ENCODE measurements at regions not wholly inside any gene's neighbourhood (a gene's known extent, or its start where the extent isn't known, plus 50 kb on each side); places are given as distances from the start of the nearest gene placed in this dataset.

DNA sequence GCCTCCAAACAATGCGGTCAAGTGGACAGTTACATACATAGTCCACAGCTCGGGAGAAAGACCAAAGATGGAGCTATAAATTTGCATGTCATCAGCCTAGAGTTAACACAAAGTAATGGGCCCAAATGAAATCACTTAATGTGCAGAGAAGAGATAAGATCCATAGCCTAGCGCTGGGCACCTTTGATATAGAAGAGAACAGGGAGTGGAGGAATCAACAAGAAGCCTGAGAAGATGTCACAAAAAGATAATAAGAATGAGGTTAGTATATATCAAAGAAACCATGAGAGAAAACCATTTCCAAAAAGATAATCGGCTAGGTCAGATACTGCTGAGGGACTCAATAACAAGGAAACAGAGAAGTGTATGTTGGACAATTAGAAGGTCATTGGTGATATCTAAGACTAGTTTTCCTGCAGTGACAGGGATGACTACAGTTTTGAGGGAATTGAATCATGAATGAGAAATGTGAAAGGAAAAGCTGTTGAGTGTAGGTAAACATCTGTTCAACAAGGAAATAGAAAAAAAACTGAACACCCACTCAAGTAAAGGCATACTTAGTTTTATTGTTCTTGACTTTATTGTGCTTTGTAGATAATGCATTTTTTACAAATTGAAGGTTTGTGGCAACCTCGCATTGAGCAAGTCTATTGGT, 68.7 kb upstream of the CDH6 start:
- CTCF ChIA-PET: no interaction called here
- 18% methylated on average over 5 of the region's 5 CpGs for WGBS (ENCODE audit: low lambda C conversion rate)

GRCh38 chr5:31124026-31124425, 69.5 kb upstream of the CDH6 start:
- Histone ChIP-seq H3K36me3 (replicated peaks in 1 of 2; ENCODE audit: control insufficient read depth in 1 of 2, insufficient read depth in 2 of 2, low read length in 1 of 2) (no peaks in the 10 kb centered on the region), H3K9ac (no peak overlapping the region), H3K79me2 (ENCODE audit: insufficient read depth) (no peaks in the 10 kb centered on the region), H3F3A (replicated peaks; ENCODE audit: insufficient read depth) (no peaks in the 10 kb centered on the region), H3K9me2 (no peaks in the 10 kb centered on the region), H3K27me3 (ENCODE audit: insufficient read depth) (no peaks in the 10 kb centered on the region), H3K4me2 (no peak overlapping the region), H3K4me1 (ENCODE audit: control insufficient read depth in 1 of 2, insufficient read depth in 2 of 2, low read depth in 1 of 2, low read length in 1 of 2) (no peaks in the 10 kb centered on the region), H4K20me1 (ENCODE audit: insufficient read depth) (no peaks in the 10 kb centered on the region), H3K9me3 (no peaks in the 10 kb centered on the region), H2AFZ (ENCODE audit: low read depth) (no peak overlapping the region; the same call in 1 of the 2 replicates), H3K4me3 (ENCODE audit: low read depth in 2 of 2, low read length in 1 of 2) (no peak overlapping the region), H3K27ac (ENCODE audit: low read depth in 2 of 2, low read length in 1 of 2) (no peak overlapping the region)
- CTCF ChIA-PET: no interaction called here
- no peak for DNase-seq
- POLR2A ChIA-PET: no interaction called here
- WGBS (ENCODE audit: low lambda C conversion rate): 21% methylated on average over 1 of the region's 1 CpG
- no peak for TF ChIP-seq JUND (IDR thresholded peaks at IDR 0.05)
- no peak for TF ChIP-seq GATA2 (CRISPR knock-in tag; IDR thresholded peaks at IDR 0.05)
- no peak for TF ChIP-seq RFX5 (IDR thresholded peaks at IDR 0.05; ENCODE audit: low read length)
- no peak for TF ChIP-seq EZH2phosphoT487 (IDR thresholded peaks at IDR 0.05; ENCODE audit: borderline replicate concordance, low read depth)
- TF ChIP-seq SMC3 (IDR thresholded peaks at IDR 0.05; ENCODE audit: low read depth, low read length): no peak
- TF ChIP-seq RXRA (IDR thresholded peaks at IDR 0.05; ENCODE audit: borderline replicate concordance, low read depth): no peak
- no peak for TF ChIP-seq SIN3A (IDR thresholded peaks at IDR 0.05; ENCODE audit: borderline replicate concordance, low read depth, low read length)
- TF ChIP-seq IRF3 (IDR thresholded peaks at IDR 0.05; ENCODE audit: low read depth, low read length): no peak
- TF ChIP-seq, protein P1, sequence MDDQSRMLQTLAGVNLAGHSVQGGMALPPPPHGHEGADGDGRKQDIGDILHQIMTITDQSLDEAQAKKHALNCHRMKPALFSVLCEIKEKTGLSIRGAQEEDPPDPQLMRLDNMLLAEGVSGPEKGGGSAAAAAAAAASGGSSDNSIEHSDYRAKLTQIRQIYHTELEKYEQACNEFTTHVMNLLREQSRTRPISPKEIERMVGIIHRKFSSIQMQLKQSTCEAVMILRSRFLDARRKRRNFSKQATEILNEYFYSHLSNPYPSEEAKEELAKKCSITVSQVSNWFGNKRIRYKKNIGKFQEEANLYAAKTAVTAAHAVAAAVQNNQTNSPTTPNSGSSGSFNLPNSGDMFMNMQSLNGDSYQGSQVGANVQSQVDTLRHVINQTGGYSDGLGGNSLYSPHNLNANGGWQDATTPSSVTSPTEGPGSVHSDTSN (IDR thresholded peaks at IDR 0.05): no peak
- TF ChIP-seq FOXM1 (IDR thresholded peaks at IDR 0.05; ENCODE audit: low read depth): no peak
- no peak for TF ChIP-seq ELF1 (IDR thresholded peaks at IDR 0.05)
- no peak for TF ChIP-seq RAD21 (IDR thresholded peaks at IDR 0.05; ENCODE audit: low read length)
- no peak for TF ChIP-seq CHD2 (IDR thresholded peaks at IDR 0.05; ENCODE audit: low read length, partially characterized antibody)
- TF ChIP-seq, protein P2, sequence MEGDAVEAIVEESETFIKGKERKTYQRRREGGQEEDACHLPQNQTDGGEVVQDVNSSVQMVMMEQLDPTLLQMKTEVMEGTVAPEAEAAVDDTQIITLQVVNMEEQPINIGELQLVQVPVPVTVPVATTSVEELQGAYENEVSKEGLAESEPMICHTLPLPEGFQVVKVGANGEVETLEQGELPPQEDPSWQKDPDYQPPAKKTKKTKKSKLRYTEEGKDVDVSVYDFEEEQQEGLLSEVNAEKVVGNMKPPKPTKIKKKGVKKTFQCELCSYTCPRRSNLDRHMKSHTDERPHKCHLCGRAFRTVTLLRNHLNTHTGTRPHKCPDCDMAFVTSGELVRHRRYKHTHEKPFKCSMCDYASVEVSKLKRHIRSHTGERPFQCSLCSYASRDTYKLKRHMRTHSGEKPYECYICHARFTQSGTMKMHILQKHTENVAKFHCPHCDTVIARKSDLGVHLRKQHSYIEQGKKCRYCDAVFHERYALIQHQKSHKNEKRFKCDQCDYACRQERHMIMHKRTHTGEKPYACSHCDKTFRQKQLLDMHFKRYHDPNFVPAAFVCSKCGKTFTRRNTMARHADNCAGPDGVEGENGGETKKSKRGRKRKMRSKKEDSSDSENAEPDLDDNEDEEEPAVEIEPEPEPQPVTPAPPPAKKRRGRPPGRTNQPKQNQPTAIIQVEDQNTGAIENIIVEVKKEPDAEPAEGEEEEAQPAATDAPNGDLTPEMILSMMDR (IDR thresholded peaks at IDR 0.05): no peak

More for the DNA sequence above, 68.7 kb upstream of the CDH6 start:
- Histone ChIP-seq H3K79me2 (ENCODE audit: insufficient read depth) (no peaks in the 10 kb centered on the region), H3K9me2 (no peaks in the 10 kb centered on the region), H4K20me1 (ENCODE audit: insufficient read depth) (no peaks in the 10 kb centered on the region), H3F3A (replicated peaks; ENCODE audit: insufficient read depth) (no peaks in the 10 kb centered on the region), H3K4me3 (ENCODE audit: low read depth in 2 of 2, low read length in 1 of 2) (no peak overlapping the region), H3K36me3 (replicated peaks in 1 of 2; ENCODE audit: control insufficient read depth in 1 of 2, insufficient read depth in 2 of 2, low read length in 1 of 2) (no peaks in the 10 kb centered on the region), H3K27ac (ENCODE audit: low read depth in 2 of 2, low read length in 1 of 2) (no peak overlapping the region), H3K4me1 (ENCODE audit: control insufficient read depth in 1 of 2, insufficient read depth in 2 of 2, low read depth in 1 of 2, low read length in 1 of 2) (no peaks in the 10 kb centered on the region), H3K27me3 (ENCODE audit: insufficient read depth) (no peaks in the 10 kb centered on the region), H3K9ac (no peak overlapping the region), H3K9me3 (no peaks in the 10 kb centered on the region), H3K4me2 (no peak overlapping the region), H2AFZ (ENCODE audit: low read depth) (no peak overlapping the region)
- no peak for TF ChIP-seq GABPA (IDR thresholded peaks at IDR 0.05; ENCODE audit: low read depth)
- TF ChIP-seq EZH2phosphoT487 (IDR thresholded peaks at IDR 0.05; ENCODE audit: borderline replicate concordance, low read depth): no peak
- no peak for TF ChIP-seq FOSL2 (IDR thresholded peaks at IDR 0.05; ENCODE audit: borderline replicate concordance, low read depth)
- TF ChIP-seq IRF3 (IDR thresholded peaks at IDR 0.05; ENCODE audit: low read depth, low read length): no peak
- no peak for TF ChIP-seq JUND (IDR thresholded peaks at IDR 0.05)
- TF ChIP-seq MXI1 (IDR thresholded peaks at IDR 0.05; ENCODE audit: low read depth, low read length): no peak
- TF ChIP-seq GATA2 (CRISPR knock-in tag; IDR thresholded peaks at IDR 0.05): no peak
- no peak for TF ChIP-seq MEF2A (IDR thresholded peaks at IDR 0.05; ENCODE audit: borderline replicate concordance, low read depth)
- no peak for TF ChIP-seq MAX (IDR thresholded peaks at IDR 0.05; ENCODE audit: low read depth)
- POLR2A ChIA-PET: no interaction called here
- no peak for DNase-seq

Measured in SK-N-SH (cell line).